ENCODE measurements at regions not wholly inside any gene's neighbourhood (a gene's known extent, or its start where the extent isn't known, plus 50 kb on each side); places are given as distances from the start of the nearest gene placed in this dataset.
"Not testable (repeated sequence)": the region's sequence is repeated elsewhere in the genome, so short reads cannot be mapped to it uniquely, and the experiment has no call there.

- ChIA-PET POLR2A (no interaction called here), CTCF (no interaction called here)
- Histone ChIP-seq H3K27ac (ENCODE audit: low read depth, low read length) (no peak overlapping the region), H3K9me3 (ENCODE audit: control insufficient read depth, insufficient read depth, low read length) (peaks cover 79% of the 10 kb centered on the region), H3K27me3 (ENCODE audit: control insufficient read depth, insufficient read depth, low read length) (no peaks in the 10 kb centered on the region), H3K4me3 (ENCODE audit: low read depth, low read length) (no peak overlapping the region)
- no peak for TF ChIP-seq CTCF (IDR thresholded peaks at IDR 0.05; ENCODE audit: low read depth, low read length)
- no peak for DNase-seq (ENCODE audit: low read depth, low spot score)
These were observed 144.2 kb downstream of the DLL1 start for GRCh38 chr6:170146640-170147039.

- H3K27ac ChIP-seq (ENCODE audit: low read depth, low read length); POLR2A ChIA-PET; H3K27me3 ChIP-seq (ENCODE audit: control insufficient read depth, insufficient read depth, low read length); DNase-seq (ENCODE audit: low read depth, low spot score); CTCF ChIA-PET; H3K4me3 ChIP-seq (ENCODE audit: low read depth, low read length): not testable (repeated sequence)
- peaks cover 76% of the 10 kb centered on the region for H3K9me3 ChIP-seq (ENCODE audit: control insufficient read depth, insufficient read depth, low read length)
These were observed 144.7 kb downstream of the DLL1 start for GRCh38 chr6:170146131-170146530.

- peaks cover 76% of the 10 kb centered on the region for H3K9me3 ChIP-seq (ENCODE audit: control insufficient read depth, insufficient read depth, low read length)
- H3K27me3 ChIP-seq (ENCODE audit: control insufficient read depth, insufficient read depth, low read length); DNase-seq (ENCODE audit: low read depth, low spot score); POLR2A ChIA-PET; CTCF ChIA-PET; H3K4me3 ChIP-seq (ENCODE audit: low read depth, low read length); H3K27ac ChIP-seq (ENCODE audit: low read depth, low read length): not testable (repeated sequence)
These were observed 145.2 kb downstream of the DLL1 start for GRCh38 chr6:170145716-170146115.

- ChIA-PET POLR2A (no interaction called here), CTCF (no interaction called here)
- no peak for TF ChIP-seq CTCF (IDR thresholded peaks at IDR 0.05; ENCODE audit: low read depth, low read length)
- no peak for DNase-seq (ENCODE audit: low read depth, low spot score)
- no peak overlapping the region for H3K27ac ChIP-seq (ENCODE audit: low read depth, low read length)
- peaks cover 72% of the 10 kb centered on the region for H3K9me3 ChIP-seq (ENCODE audit: control insufficient read depth, insufficient read depth, low read length)
- H3K4me3 ChIP-seq (ENCODE audit: low read depth, low read length): no peak overlapping the region
- no peaks in the 10 kb centered on the region for H3K27me3 ChIP-seq (ENCODE audit: control insufficient read depth, insufficient read depth, low read length)
These were observed 145.6 kb downstream of the DLL1 start for GRCh38 chr6:170145272-170145592.

- Histone ChIP-seq H3K27me3 (ENCODE audit: control insufficient read depth, insufficient read depth, low read length) (no peaks in the 10 kb centered on the region), H3K9me3 (ENCODE audit: control insufficient read depth, insufficient read depth, low read length) (peaks cover 71% of the 10 kb centered on the region), H3K27ac (ENCODE audit: low read depth, low read length) (no peak overlapping the region), H3K4me3 (ENCODE audit: low read depth, low read length) (no peak overlapping the region)
- TF ChIP-seq CTCF (IDR thresholded peaks at IDR 0.05; ENCODE audit: low read depth, low read length): no peak
- POLR2A ChIA-PET: no interaction called here
- DNase-seq (ENCODE audit: low read depth, low spot score): no peak
- CTCF ChIA-PET: no interaction called here
These were observed 146.2 kb downstream of the DLL1 start for GRCh38 chr6:170144571-170145271.

- CTCF ChIA-PET: no interaction called here
- no peak for DNase-seq (ENCODE audit: low read depth, low spot score)
- Histone ChIP-seq H3K4me3 (ENCODE audit: low read depth, low read length) (no peak overlapping the region), H3K27me3 (ENCODE audit: control insufficient read depth, insufficient read depth, low read length) (no peaks in the 10 kb centered on the region), H3K9me3 (ENCODE audit: control insufficient read depth, insufficient read depth, low read length) (peaks cover 74% of the 10 kb centered on the region), H3K27ac (ENCODE audit: low read depth, low read length) (no peak overlapping the region)
- POLR2A ChIA-PET: no interaction called here
- TF ChIP-seq CTCF (IDR thresholded peaks at IDR 0.05; ENCODE audit: low read depth, low read length): no peak
These were observed 147.3 kb downstream of the DLL1 start for GRCh38 chr6:170143401-170144150.
